NCI-H146 treated with DMSO at 0.1 percent for 48 hours (cell line): ENCODE measurements at regions not wholly inside any gene's neighbourhood (a gene's known extent, or its start where the extent isn't known, plus 50 kb on each side); places are given as distances from the start of the nearest gene placed in this dataset.

Experiments used
- DNase-seq: peaks from one replicate; lab custom pipeline; 2025; ENCODE audit not compliant: unreplicated experiment; lab: John Stamatoyannopoulos, UW

DNA sequence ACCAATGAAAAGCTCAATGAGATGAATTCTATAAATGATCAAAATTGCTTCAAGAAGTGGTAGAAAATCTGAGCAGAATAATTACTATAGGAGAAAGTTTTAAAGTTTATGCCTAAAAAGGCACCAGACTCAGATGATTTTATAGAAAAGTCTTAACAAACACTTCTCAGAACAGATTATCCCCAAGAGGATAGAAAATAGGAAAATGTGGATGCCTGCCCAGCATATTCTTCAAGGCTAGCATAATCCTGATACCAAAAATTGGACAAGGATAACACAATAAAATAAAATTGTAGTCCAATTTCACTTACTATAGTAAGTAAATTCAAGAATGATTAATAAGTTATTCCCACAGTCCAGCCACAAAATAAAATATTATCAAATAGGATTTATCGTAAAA, 397.0 kb downstream of the NR2F1-AS1 start:
- no peak for DNase-seq

DNA sequence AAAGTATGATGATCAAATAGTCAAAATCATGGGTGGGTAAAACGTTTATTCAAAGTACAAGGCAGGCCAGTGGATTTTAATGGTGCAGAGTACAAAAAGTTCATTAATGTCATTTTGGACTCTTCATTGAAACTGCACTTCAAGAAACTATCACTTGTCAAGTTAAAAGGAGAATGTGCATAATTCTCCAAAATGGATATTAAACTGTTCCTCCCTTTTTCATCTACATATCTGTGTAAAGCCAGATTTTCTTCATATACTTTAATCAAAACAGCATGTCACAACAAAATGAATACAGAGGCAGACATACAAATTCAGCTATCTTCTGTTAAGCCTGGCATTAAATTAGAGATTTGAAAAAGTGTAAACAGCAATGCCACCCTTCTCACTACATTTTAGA, 401.6 kb downstream of the NR2F1-AS1 start:
- DNase-seq: no peak

DNA sequence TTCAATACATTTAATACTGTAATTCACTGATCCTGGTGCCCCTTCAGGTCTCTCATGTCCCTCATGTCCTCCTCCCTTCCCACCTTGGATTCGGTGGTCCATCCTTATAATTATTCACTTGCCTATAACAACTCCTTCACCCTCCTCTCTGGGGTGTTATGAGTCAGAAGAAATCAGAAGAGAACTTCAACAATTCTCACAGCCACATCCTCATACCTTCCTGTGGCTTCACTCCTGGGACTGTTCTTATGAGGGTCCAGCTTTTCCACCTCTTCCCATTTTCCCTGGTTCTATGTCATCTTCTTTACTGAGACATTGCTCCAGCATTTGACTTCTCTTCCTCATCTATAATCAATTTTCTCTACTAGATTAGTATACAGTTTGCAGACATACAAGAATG, 406.1 kb downstream of the NR2F1-AS1 start:
- DNase-seq: no peak

DNA sequence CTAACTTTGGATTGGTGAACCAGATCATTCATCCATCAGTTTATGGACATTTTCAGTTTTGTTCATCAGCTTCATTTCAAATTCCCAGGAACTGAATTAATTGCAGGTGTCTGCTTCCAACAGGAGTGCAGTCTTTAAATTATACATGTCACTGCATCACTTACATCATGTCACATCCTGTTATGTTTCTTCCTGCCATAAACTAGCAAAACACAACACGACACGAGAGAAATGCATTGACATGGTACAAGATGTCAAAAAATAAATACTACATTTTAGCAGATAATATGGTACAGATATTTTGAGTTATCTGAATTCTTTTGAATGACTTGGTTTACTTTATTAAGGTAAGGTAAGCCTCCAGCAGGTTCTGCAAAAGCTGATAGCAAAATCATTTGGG, 415.5 kb downstream of the NR2F1-AS1 start:
- DNase-seq: no peak

DNA sequence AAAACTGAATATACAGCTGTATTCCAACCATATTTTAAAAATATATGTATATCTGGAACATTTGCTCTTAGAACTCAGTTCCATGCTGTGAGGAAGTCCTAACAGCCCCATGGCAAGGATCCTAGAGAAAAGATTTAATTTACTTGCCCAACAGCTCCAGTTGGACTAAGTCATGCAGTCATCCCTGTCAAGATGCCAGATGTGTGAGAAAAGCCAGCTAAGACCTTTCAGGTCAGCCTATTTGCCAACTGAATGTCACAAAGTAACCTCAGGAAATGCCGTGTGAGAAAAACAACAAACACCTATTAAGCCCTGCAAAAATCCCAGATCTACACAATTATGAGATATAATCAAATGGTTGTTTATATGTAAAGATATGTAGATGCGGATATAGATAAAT, 416.3 kb downstream of the NR2F1-AS1 start:
- no peak for DNase-seq

DNA sequence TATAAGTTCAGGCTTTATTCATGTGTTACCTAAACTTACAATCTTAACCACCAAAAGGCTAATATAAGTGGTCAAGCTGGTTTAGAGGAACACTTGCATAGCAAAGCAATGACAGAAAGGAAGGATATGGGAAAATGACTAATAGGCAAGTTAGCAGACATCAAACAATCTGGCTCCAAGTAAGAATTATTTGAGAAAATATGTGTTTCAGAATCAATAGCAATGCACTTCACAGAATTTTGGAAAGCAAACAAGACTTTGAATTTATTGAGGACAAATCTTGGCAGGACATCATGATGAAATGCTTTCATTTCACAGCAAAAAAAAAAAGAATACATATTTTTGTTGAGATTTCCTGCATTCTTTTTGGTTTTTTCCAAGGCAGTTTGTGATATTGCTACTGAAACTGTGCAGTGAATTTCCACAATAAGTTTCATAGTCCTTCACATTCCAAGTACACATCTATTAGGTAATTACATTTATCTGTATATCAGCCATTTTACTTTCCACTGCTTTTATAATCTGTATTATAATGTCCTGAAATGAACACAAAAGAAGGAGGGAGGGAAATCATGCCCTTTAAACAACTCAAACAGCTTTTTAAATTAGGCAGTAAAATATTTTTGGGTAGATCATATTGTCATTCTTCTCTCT, 417.9 kb downstream of the NR2F1-AS1 start:
- no peak for DNase-seq

DNA sequence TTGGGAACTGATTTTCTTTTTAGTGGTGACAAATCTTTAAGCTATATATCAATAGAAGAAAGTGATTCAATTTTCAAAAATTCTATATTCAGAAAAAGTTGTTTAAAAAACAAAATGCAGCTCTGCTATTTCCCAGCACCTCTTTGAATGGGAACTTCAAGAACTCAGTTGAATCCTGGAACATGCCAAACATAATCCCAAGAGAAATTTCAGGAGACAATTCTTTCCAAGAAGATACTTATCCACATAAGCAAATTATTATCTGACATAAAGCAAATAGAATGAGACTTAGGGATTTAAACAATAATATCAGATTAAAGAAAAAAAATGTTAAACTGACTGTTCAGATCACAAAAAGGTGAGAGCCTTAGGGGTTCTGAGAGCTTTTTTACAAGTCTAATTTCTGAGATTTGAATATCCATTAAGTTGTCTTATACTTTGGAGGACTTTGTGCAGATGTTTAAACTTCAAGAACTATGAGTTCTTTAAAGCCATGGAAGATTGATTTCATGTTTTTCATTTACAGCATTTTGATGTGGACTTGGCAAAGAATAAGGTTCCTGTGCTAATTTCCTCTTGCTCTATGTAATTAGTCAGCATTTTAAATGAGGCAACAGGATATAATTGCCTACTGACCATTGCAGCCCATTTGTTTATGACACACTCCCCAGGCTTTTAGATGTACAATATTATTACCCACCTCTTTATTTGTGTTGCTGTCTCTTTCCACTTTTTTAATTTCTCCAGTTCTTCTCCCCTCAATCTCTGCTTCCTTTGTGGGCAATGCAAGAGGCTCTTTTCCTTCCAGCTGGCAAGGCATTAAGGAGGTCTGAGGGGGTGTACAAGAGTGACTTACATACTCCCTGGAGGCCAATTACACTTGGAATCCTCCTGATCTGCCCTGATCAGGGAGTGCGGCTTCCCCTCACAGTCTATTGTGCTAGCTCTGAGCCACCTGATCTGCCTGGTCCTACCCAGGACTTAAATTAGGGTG, 419.1 kb downstream of the NR2F1-AS1 start:
- no peak for DNase-seq

DNA sequence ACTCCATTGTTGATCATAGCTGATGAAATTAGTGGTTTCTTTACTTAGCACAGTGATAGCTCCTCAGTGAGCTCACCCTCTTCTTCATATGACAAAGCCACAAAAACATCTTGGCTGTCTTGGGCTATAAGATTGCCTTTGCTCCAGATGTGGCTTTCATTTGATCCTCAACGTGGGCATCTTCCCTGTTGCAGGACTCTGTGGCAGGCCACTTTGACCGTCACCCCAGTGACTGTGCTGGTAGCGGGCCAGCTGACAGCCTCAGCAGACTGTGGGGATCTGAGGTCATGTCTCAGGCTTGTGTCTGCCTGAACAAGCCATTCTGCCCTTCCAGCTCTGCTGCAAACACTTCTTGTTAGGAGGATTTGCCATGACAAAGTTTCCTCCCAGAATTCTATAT, 422.2 kb downstream of the NR2F1-AS1 start:
- no peak for DNase-seq

DNA sequence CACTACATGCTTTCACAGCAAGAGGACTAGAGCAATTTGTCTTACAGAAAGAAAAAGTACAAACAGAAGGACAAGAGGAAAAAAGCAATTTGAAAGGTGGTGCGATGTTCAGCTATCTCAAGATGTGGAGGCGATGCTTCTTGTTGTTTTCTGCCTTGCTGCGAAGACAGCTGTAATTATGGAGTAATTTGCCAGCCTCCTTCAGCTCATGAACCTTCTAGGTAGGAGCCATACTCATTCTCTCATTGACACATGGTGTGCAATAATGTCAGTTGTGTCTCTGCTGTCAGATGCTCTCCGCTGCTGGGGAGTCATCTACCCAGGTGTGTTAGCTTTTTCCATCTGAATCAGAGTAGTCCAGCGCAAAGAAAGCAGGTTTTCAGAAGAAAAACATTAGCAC, 424.5 kb downstream of the NR2F1-AS1 start:
- DNase-seq: no peak

DNA sequence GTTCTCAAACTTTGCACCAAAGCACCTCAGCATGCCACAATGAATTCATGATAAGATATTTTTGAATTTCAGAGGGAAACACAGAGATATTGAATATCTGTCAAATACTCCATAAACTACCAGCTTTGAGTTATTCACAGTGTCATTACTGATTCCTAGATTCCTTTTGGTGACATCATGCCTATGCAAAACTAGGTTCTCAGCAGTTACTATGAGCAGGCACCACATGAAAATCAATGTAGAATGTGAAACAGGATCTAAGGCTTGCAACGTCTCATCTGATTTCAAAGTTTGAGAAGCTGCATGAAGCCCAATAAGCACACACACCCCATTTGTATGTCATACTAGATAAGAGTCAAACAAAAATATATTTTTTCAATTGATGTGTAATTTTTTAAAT, 426.5 kb downstream of the NR2F1-AS1 start:
- no peak for DNase-seq

DNA sequence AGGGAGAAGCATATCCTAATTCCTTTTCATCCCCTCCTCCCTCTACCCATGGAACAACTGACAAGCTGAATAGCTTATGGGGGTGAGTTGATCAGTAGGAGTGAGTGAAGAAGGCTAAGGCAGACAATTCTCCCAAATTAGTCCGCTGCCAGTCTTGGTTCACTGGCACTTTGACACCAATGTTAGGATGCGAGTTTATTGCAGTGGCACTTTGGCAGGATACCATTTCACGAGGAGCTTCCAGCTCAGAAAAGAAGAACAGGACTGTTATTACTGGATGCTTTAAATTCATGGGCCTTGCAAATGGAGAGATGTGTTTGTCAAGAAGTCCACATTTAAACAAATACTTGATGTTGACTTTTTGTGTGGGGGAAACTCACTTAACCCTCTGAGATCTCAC, 427.6 kb downstream of the NR2F1-AS1 start:
- no peak for DNase-seq

DNA sequence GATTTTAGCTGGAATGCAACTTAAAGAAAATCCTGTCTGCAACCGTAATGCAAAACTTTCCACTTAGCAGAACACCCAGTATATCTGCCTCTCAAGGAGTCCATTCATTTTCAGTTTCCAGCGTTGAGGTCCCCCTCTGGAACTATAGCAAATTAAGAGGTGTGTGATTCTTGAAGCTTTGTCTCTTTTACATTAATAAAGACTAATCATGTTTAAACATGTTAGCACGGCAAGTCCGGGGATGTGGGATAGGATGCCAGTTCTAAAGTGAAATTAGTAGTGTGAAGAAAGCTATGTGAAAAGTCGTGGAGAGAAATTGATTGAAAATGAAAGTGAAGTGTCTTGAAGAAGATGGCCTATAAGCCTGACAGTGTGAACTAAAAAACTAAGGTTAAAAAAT, 429.1 kb downstream of the NR2F1-AS1 start:
- DNase-seq: no peak

DNA sequence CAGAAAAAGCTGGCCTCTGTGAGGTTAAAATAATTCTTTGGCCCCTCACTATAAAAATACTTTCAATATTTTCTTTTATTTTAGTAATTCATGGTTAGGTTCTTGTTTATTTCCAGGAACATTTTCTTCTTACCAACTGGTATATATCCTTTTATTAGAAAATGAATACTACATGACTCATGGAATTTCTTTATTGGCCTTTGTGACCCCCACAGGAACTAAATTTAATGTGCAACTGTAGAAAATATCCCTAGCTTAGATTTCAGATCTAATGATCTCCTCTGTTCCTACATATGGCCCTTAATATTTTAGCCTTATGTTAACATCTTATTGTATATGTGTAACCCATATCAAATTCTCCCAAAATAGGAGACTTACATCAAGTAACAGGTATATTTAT, 429.9 kb downstream of the NR2F1-AS1 start:
- DNase-seq: no peak

DNA sequence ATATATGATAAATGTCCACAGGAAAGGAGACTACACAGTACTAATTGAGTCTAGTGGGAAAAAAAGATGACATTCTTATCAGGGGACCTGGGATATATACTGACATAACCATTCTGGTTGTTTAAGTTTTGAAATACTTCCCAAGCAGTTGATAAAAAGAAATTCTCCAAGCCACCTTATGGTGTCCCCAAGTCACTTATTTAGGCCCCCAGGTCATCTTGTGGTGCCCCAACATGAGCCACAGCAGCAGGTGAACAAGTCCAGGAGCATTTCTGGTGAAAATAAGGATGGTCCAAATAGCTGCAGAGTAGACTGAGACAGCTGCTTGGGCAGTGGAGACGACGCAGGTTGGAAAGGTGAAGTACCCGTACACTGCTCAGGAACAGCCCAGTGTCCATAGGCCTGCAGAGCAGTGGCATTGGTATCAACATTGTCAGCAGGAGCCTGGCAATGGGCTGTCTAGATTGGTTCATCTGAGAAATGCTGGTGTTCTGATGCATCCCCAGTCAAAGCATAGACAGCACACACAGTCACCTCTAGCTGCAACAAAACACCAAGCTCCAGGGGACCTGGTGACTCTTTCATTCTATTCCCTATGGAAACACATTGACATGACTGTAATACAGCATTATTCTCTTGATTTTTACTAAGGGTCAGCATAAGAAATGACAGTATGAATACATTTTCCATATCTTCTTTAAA, 430.6 kb downstream of the NR2F1-AS1 start:
- DNase-seq: no peak

DNA sequence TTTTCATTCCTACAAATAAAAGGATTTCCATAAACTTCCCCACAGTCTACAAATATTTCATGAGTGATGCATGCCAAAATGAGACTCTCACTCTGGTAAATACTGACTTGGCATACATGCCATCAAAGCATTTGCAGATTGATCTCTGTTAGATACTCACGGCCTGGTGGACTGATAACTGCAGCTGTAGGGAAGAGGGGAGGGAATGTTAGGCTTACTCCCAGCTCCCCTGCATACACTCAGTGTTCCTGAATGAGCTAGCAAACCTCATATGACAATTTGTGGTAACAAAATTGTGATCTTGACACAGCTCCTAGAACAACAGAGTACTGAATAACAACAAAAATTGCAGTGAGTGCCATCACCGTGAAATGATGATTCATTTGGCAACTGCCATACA, 435.3 kb downstream of the NR2F1-AS1 start:
- no peak for DNase-seq

DNA sequence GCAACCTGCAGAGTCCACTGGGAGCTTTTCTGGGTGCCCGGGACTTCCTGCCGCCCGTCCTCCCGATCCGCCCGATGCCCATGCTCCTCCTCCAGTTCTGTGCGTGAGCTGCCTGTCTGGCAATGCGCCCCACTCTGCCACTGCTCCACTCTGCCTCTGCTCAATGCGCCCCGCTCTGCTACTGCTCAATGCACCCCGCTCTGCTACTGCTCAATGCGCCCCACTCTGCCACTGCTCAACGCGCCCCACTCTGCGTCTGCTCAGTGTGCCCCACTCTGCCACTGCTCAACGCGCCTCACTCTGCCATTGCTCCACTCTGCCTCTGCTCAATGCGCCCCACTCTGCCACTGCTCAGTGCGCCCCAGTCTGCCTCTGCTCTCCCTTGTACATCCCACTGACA, 436.0 kb downstream of the NR2F1-AS1 start:
- no peak for DNase-seq

DNA sequence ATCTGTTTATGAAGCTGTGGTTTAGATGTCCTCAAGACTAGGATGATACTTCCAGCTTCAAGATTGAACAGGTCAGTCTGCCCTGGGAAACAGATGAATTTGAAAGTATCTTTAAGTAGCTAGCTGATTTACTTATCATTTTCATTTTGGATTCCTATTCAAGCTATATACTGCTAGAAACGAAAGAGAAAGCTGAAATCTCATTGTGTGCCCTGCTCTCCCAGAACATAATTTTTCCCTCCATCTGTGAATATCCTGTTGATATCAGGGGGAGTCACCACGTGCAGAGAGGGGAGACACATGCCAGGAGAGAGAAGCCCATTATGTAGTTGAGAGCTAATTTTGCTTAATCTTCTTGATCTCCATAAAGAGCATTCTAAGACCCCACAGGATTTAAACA, 439.1 kb downstream of the NR2F1-AS1 start:
- no peak for DNase-seq

DNA sequence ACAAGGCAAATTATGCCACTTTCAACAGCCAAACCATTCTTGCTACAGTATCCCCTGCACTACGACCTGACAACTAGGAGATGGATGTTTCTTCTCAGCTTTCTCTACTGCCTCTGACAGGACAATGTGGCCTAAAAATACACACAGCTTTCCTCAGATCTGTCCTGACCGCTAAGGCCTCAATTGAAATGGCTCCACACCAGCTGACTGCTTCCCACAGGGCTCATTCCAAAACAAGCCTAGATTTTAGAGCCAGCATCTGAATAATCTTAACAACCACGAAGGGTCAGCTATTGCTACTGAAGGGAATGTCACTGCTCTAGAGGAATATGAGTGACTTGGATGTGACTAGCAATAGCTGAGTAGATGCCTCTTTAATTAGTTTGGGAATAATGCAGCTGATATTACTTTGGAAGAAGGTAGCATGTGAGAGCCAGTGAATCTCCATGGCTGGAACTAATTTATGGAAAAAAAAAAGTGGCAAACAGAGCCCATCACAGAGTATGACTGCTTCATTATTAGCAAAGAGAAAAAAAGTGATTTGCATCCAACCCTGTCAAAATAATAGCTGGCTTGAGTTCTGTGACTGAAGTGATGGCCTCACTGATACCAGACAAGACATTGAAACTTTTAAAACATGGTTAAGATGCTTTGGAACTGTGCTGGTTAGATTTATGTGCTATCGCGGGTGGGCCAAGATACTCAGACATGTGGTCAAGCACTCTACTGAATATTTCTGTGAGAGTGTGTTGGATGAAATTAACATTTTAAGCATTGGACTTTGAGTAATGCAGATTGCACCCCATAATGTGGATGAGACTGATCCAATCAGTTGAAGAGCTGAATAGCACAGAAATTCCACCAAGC, 450.2 kb downstream of the NR2F1-AS1 start:
- no peak for DNase-seq

DNA sequence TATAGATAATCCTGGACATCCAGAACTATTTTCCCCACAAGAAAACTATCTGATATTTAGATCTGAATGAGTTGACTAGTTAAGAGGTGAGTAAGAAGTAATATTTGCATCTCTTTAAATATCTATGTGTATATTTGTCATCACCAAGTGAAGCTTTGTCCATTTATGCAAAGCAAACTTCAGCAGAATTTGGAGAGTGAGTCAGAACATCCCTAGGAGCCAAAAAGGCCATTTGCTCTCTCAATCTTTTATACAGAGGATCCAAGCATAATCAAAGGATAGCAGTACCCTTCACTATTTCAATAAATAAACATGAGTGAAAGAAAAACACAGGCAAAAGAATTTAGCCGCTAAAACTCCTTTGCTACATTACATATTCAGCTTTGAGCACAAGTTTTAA, 454.4 kb downstream of the NR2F1-AS1 start:
- no peak for DNase-seq

DNA sequence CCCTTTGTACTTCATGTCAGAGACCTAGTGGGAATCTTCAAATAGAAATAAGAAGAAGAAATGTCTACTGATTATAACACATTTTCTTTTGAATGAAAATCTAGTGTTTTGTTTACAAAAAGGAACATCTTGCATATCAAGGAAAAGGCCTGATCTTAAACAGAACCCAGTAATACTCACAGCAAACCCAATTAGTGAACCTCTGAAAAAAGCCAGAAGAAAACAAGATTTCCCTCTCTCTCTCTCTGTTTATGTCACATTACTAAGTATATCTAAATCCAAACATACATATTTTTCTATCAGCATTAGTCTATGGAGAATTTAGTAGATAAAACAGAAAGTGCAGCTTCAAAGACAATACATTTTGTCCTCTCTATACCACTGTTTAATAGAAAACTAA, 457.9 kb downstream of the NR2F1-AS1 start:
- DNase-seq: no peak

DNA sequence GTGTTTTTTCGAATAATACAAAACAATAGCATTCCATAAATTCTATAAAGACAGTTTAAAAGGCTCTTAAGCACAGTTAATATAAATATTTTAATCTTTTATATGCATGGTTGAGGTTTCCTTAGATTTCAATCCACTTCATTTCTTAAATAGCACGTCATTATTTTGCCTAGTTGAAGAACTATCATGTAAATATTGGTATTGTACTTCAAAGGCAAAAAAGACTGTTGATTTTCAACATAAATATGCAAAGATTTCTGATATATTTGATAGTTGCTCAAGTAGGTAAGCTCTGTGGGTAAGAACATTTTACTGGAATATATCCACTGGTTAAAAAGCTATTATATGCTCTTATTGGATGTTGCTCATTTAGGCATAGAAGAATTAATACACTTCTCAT, 458.6 kb downstream of the NR2F1-AS1 start:
- DNase-seq: no peak
